GM21367 (cell line): ENCODE measurements at regions not wholly inside any gene's neighbourhood (a gene's known extent, or its start where the extent isn't known, plus 50 kb on each side); places are given as distances from the start of the nearest gene placed in this dataset.
"Not testable (repeated sequence)": the region's sequence is repeated elsewhere in the genome, so short reads cannot be mapped to it uniquely, and the experiment has no call there.

ENCODE experiments used
- ATAC-seq: cut with Tn5 transposase; IDR thresholded peaks from one replicate; pipeline ENCODE4 v1.9.1; 2021; ENCODE audit not compliant: unreplicated experiment

DNA sequence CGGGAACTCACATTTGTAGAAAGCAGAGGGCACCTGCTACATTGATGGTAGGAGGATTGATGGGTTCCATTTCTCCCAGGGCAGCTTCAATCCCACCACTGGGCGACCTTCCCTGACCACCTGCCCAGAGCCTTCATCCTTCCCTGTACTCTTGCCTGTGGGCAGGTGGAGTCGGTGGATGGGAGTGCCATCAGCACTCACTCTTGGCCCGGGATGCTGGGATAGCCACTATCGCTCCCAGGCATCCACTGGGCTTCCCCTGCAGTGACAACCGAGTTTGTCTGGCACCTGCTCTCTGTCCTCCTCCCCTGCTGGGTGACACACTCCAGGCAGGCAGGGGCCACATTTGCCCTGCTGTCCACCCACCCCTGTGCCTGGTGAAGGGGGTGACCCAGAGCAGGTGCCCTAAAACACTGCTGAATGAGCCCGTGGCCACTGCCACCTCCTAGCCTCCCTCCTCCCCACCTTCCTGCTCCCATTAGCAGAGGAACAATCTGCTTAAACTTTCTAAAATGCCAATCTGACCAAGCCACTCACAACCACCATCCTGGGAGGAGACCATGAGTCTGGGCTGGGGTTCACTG, 604.7 kb downstream of the TBC1D22A start:
- no peak for ATAC-seq

DNA sequence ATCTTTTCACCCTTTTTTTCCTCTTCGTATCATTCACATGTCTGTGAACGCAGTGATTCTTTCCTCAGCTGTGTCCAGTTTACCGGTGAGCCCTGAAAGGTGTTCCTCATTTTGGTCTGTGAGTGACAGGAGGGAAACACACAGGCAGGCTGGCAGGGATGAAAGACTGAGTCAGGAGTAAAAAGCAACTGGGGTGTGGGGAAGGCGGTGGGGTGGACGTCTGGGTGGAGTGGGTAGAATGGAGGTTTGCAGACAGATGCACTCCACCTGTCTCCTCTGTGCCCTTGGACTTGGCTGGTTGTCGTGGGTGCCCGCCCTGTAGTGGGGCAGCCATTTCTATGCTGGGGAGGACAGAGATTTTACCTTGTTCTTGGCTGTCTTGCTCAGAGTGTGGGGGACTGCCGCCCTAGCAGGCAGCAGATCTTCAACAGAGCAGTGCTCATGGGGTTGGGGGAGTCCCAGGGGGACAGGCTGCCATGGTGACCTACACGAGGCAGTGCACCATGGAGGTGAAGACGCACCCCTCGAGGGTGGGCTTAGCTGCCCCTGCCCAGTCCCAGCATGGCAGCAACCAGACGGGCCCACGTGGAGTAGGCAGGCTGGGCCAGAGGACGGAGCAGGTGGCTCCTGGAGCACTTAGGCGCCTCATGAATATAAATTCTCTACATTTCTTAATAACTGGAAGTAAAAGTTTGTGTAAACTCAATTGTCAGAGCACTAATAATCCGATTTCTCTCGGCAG, 603.7 kb downstream of the TBC1D22A start:
- no peak for ATAC-seq

- ATAC-seq: no peak
Measured at GRCh38 chr22:47361247-47361646, 598.8 kb downstream of the TBC1D22A start.

GRCh38 chr22:47357493-47357892, 595.0 kb downstream of the TBC1D22A start:
- no peak for ATAC-seq

DNA sequence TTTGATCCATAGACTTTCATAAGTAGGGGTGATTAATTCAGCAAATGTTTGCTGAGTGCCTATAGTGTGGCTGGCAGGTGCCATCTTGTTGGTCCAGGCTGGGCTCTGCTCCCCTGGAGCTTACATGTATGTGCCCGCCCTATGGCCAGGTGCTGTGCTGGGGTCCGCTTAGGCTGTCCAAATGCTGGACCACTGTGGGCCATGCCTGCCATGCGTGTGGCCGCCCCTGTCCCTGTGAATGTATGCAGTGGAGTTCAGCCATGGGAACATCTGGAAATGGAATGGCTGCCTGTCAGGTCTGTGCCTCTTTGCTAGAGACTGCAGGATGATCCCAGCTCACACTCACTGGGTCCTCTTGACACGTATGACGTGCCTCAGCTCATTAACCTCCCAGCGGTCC, 594.6 kb downstream of the TBC1D22A start:
- no peak for ATAC-seq

- no peak for ATAC-seq
Measured at GRCh38 chr22:47356511-47357011, 594.1 kb downstream of the TBC1D22A start.

DNA sequence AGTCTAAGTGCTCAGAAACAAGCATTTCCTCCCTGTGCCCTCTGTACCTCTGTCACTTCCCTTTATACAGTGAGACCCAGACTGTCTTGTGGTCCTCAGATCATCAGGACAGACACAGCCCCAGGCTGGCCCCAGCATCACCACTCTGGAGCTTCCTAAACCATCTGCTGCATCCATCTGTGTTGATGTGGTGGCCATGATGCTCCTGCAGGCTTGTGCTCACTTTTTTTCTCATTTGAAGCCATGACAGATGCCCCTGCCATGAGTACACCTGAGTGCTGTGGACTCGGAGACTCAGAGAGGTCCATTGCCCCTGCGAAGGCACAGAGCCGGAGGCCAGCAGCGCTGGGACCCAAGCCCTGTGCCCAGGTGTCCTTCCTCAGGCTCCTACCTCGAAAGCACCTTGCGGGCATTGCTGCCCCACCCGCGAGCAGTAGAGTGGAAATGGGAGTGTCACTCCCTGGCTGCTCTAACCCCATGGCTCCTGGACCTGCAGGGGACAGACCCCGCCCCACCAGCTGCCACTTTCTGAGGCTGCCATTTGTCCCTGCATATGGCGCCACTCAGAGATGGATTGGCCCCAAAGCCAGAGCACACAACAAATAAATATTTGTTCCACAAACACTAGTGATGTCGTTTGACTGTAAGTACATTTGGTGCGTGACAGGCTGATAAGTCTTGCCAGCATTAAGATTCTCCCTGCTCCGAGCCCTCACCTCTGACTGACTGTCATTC, 593.5 kb downstream of the TBC1D22A start:
- ATAC-seq: no peak

DNA sequence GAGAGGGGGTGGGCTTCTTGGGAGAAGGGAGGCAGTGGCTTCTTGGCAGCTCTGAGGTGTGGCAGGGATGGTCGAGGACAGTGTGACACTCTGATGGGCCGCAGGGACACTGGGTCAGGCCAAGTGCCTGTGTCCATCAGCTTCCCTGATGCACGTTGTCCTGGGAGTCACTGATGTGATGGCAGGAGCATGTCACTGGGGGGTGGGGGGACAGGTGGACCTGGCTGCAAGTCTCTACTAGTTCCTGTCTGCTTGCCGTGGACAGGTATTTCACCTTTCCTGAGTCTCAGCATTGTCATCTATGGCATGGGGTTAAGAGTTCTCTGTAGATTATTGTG, 592.9 kb downstream of the TBC1D22A start:
- no peak for ATAC-seq

DNA sequence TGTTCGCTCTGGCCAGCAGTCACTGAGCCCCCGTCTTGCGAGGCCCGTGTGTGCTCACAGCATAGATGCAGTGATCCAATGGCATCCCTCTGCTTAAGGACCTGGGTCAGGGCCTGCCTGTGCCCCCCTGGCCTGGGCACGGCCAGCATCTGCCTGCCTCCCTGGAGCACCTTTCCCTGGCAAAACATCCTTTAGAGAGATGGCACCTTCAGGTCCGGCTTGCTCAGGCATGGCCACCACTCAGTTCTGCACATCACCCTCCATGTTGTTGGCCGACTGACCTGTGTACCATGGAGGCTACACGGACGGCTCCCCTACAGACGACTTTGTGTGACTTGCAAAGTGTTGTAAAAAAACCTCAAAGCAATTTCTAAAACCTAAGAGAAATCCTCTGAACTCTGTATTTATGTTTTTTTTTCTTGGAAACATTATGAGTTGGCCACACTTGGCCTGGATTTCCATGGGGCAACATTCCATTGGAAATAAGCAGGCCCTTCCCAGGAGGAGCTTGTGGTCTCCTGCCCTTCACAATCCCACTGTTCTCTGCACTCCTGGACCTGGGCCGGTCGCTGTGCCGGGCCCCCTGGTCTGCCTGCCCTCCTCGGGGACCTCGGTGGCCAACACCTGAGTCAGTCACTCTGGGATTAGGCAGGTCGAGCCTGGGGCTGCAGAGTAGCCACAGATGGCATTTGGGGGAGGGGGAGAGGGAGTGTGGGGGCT, 592.4 kb downstream of the TBC1D22A start:
- no peak for ATAC-seq

DNA sequence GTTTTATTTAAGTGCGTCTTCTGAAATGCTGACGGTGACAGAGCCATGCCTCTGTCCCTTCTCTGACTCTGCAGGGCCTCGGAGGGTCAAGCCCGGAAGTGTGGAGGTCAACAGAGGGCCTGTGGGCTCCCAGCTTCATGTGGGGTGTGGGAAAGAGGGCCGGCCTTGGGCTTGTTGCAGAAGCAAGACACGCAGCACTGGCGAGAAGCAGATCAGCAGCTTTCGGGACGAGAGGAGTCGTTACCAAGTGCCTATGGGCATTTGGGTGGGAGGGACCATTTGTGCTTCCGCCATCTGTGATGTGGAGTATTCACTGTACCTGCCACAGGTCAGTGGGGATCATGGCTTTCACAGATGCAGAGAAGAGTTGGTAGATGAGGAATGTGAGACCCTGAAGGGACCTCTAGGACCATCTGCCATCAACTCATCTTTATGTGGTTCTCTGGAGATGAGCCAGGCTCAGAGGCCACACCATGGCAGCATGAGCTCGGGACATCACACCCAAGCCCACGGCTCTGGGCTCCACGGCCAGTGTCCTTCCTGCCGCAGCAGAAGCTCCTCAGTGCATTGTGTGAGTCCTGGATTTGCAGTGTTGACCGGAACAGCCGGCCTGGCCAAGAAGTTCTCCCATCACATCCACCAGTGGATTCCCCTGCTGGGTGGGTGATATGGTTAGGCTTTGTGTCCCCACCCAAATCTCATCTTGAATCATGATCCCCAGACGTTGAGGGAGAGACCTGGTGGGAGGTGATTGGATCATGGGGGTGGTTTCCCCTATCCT, 590.7 kb downstream of the TBC1D22A start:
- ATAC-seq: no peak

DNA sequence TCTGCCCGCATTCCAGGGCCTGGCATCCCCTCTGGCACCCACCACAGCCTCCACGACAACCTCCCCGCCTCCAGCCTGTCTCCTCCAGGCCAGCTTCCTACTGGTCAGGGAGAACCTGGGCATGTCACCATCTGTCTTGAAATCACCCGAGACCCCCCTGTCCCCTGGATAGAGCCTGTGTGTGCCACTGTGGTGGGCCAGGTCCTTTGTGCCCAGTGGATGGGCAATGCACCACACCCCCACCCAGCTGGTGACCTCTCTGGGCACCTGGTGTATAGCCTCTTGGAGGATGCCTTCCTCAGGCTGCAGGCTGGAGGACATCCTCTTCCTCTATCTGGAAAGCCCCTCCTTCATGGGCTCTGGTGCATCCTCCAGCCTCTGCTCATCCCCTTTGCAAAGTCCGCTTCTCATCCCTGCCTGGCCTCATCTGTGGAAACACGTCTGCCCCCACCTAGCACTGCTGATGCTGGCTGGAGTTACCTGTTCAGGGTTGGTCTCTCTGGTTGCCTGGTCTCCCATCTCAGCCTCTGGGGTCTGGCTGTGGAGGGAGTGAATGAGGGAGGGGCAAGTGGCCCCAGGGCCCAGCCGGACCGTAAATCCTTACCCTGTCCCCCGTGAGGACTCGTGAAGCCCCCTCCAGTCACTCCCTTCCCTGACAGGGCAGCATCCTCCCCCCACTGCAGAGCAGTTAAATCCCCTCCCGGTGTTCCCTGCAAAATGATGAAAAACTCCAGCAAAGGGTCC, 589.6 kb downstream of the TBC1D22A start:
- ATAC-seq: no peak

DNA sequence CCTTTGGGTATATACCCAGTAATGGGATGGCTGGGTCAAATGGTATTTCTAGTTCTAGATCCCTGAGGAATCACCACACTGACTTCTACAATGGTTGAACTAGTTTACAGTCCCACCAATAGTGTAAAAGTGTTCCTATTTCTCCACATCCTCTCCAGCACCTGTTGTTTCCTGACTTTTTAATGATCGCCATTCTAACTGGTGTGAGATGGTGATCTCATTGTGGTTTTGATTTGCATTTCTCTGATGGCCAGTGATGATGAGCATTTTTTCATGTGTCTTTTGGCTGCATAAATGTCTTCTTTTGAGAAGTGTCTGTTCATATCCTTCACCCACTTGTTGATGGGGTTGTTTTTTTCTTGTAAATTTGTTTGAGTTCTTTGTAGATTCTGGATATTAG, 583.8 kb downstream of the TBC1D22A start:
- not testable (repeated sequence) for ATAC-seq

DNA sequence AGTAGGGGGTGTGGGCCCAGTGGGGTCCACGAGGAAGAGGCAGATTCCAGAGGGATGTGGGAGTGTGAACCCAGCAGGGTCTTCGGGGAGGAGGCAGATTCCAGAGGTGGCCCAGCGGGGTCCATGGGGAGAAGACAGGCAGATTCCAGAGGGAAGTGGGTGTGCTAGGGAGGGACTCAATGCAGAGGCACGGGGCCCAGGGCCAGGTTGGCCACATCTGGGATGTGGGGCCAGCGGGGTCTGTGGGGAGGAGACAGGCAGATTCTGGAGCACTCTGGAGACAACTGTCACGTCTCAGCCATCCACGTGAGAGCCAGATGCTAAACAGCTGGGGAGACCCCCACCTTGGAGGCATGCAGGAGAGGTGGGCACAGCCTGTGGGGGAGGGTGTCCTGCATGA, 582.6 kb downstream of the TBC1D22A start:
- no peak for ATAC-seq

- no peak for ATAC-seq
Measured at GRCh38 chr22:47344414-47344813, 582.0 kb downstream of the TBC1D22A start.

DNA sequence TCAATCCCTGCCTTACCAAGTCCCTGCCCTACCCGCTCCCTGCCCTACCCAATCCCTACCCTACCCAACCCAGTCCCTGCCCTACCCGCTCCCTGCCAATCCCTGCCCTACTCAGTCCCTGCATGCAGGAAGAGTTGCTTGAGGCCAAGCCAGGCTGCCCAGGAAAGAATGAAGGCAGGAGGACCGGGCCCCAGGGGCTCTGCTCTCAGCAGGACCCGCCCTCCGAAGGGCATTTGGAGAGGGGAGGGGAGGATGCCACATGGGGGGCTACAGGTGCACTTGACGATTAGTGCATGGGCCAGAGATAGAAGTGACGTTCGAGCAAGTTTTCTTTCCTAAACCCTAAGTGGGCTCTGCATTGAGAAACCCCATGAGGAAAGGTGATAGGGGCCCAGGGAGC, 581.2 kb downstream of the TBC1D22A start:
- no peak for ATAC-seq

DNA sequence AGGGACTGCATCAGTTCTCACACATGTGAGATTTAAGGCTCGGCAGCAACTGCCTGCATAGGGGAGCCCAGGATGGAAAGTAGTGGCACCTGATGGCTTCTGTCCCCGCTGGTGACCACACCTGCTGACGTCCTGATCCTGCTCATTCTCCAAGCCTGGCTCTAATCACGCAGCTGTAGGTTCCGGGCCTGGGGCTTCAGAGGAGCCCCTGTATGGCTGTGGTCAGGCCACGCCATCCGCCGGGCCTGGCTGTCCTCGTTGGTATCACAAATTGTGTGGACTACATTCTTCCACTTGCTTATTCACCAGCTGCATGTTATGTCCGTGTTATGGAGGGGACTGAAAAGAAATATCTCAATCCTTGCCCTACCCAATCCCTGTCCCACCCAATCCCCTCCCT, 580.0 kb downstream of the TBC1D22A start:
- no peak for ATAC-seq

DNA sequence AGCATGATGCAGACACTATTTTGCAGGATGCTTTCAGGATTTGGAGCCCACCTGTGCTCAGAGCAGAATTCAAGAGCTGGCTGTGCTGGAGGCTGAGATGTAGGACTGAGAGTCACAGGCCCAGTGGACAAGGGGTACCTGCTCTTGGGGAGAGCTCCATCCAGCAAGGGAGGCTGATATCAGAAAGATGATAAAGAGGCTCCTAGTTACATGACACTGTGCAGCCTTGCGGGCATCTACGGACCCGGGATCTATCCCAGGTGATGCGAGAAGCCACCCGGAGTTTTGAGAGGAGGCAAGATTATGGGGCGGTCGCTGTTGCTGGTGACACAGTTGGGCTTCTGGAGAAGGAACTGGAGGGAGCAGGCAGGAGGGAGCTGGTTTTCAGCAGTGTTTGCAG, 579.0 kb downstream of the TBC1D22A start:
- ATAC-seq: no peak

GRCh38 chr22:47340851-47341436, 578.5 kb downstream of the TBC1D22A start:
- no peak for ATAC-seq

DNA sequence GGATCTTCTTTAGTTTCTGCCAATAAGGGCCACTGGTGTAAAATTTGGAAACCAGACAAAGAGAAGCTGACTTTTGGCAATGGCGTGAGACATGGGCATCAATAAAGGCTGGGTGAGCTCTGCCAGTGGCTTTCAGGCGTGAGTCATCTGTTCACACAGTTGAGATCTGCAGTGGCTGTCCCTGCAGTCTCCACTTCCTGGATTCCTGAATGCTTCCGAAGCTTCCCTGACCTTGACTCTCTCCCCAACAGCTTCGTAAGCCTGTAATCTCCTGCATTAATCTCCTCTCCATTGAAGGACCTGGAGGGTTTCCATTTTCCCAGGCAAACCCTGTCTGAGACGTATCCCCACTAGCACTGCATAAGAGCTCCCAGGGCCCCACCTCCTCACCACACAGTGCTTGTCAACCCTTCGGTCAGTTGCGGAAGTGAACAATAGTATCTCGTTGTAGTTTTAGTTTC, 574.7 kb downstream of the TBC1D22A start:
- ATAC-seq: no peak

DNA sequence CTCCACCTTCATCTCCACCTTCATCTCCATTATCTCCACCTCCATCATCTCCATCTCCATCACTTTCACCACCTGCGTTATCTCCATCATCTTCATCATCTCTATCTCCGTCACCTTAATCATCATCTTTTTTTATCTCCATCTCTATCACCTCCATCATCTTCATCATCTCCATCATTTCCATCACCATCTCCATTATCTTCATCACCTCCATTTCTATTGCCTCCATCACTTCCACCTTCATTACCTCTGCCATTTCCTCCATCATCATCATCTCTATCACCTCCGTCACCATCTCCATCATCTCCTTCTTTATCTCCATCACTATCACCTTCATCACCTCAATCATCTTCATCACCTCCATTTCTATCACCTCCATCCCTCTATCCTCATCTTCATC, 573.5 kb downstream of the TBC1D22A start:
- no peak for ATAC-seq
